Stomach (tissue), 8 donors: ENCODE measurements at regions not wholly inside any gene's neighbourhood (a gene's known extent, or its start where the extent isn't known, plus 50 kb on each side); places are given as distances from the start of the nearest gene placed in this dataset.

Experiments
- DNase-seq, 2 donors: peaks; one replicate each; pipeline versions ENCODE4 v3.0.0 to v3.0.0-alpha.2; 2013 to 2019
- H3K27ac ChIP-seq, 5 donors: fragments of 200-600 bp in 4 of 5; sonication (generic) in 4 of 5; one replicate each; pipeline ENCODE4 v1.5.1; 2013 to 2019; ENCODE audit warnings: mild to moderate bottlenecking in 1 of 5, moderate library complexity in 1 of 5
- H3K27me3 ChIP-seq, 3 donors: fragments of 200-600 bp; sonication (generic); one replicate each; pipeline ENCODE4 v1.5.1; 2017 to 2019; ENCODE audit warnings: mixed run types in 1 of 3
- H3K36me3 ChIP-seq, 4 donors: fragments of 200-600 bp; sonication (generic); 1 replicate in 3 of 4; 2 replicates in 1 of 4; pipeline ENCODE4 v1.5.1; 2016 to 2019
- H3K4me1 ChIP-seq, 4 donors: fragments of 200-600 bp; sonication (generic); one replicate each; pipeline ENCODE4 v1.5.1; 2016 to 2019
- H3K4me3 ChIP-seq, 4 donors: fragments of 200-600 bp; sonication (generic) in 3 of 4; one replicate each; pipeline ENCODE4 v1.5.1; 2016 to 2019; ENCODE audit warnings: mild to moderate bottlenecking in 1 of 4
- H3K9me3 ChIP-seq, 4 donors: fragments of 200-600 bp; sonication (generic); one replicate each; pipeline ENCODE4 v1.5.1; 2016 to 2019
- EP300 ChIP-seq: sonication (generic); formaldehyde crosslinking; IDR thresholded peaks from one replicate; pipeline ENCODE4 v1.6.1; 2017; ENCODE audit warnings: antibody characterized with exemption
- POLR2A ChIP-seq, 4 donors: fragments of 450-650 bp; IDR thresholded peaks; one replicate each; pipeline ENCODE4 v1.6.1; 2016; ENCODE audit warnings: antibody characterized with exemption in 4 of 4, control low read depth in 2 of 4, mild to moderate bottlenecking in 1 of 4, moderate library complexity in 1 of 4
- POLR2AphosphoS5 ChIP-seq, 3 donors: sonication (generic); formaldehyde crosslinking; IDR thresholded peaks; one replicate each; pipeline ENCODE4 v1.6.1; 2016; ENCODE audit warnings: antibody characterized with exemption in 3 of 3
- WGBS, 5 donors: extraction: QIAGEN DNeasy Blood & Tissue Kit in 3 of 5; methylation state at CpG; one replicate each; pipeline versions ENCODE4 v1.1.5 to v1.1.7; 2013 to 2018; 5-methylcytosine and 5-hydroxymethylcytosine counted together
- intact Hi-C: fragments of 100-400 bp; cut with DNase I; formaldehyde crosslinking; loops from one replicate; pipeline ENCODE4 v1.15.1; 2023; ENCODE audit warnings: low total_unique reads
- TF ChIP-seq, protein P1 (sequence below), 7 experiments: fragments of 450-650 bp in 4 of 7; fragments of 200-600 bp in 3 of 7; sonication (generic) in 3 of 7; IDR thresholded peaks; one replicate each; pipeline ENCODE4 v1.5.1; 2016 to 2019; ENCODE audit warnings: antibody characterized with exemption in 7 of 7, control low read depth in 2 of 7, mild to moderate bottlenecking in 1 of 7
- donor health status: healthy with polysubstance abuse.
- donor health status: Bipolar disorder and iron deficiency.
- donor health status: healthy.

DNA sequence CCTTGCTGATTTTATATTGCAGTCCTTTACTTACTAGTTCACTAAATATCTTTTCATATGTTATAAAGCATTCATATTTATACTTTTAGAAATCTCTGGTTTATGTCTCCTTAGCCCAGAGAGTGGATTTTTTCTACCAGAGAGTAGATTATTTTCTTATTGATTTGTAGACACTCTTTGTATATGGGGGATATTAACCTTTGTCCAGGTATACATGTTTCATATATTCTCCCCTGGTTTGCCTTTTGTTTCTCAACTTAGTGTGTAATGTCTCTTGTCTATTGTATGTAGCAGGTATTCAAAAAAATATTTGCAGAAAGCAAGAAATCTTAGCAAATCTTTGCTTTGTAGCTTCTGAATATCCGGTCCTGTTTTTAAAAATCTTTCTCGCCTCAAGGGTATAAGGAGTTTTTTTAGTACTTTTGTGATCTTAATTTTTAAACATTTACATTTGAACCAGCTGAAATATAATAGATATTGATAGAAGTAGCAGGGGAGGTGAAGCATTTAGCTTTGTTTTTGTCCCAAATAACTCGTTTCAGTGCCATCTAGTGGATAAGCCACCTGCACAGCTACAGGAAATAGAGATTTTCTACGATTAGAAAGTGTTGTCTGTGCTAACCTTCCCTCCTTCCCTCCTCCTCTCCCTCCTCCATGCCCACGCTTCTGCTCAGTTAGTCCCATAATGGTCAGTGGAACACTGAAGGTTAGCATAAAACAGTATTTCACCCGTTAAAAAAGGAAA is 97.0 kb downstream of the PHETA1 start:
- no peak for DNase-seq
- Histone ChIP-seq H3K27ac (no peak overlapping the region), H3K4me3 (no peak overlapping the region), H3K9me3 (no peaks in the 10 kb centered on the region), H3K4me1 (no peaks in the 10 kb centered on the region), H3K36me3 (no peaks in the 10 kb centered on the region), H3K27me3 (peaks cover 0 to 67% (median 6%) of the 10 kb centered on the region in 3 donors)
- intact Hi-C loops: no loop called here
- TF ChIP-seq POLR2A (IDR thresholded peaks at IDR 0.05) (no peak), POLR2AphosphoS5 (IDR thresholded peaks at IDR 0.05) (no peak), EP300 (no peak)
- TF ChIP-seq, protein P1, sequence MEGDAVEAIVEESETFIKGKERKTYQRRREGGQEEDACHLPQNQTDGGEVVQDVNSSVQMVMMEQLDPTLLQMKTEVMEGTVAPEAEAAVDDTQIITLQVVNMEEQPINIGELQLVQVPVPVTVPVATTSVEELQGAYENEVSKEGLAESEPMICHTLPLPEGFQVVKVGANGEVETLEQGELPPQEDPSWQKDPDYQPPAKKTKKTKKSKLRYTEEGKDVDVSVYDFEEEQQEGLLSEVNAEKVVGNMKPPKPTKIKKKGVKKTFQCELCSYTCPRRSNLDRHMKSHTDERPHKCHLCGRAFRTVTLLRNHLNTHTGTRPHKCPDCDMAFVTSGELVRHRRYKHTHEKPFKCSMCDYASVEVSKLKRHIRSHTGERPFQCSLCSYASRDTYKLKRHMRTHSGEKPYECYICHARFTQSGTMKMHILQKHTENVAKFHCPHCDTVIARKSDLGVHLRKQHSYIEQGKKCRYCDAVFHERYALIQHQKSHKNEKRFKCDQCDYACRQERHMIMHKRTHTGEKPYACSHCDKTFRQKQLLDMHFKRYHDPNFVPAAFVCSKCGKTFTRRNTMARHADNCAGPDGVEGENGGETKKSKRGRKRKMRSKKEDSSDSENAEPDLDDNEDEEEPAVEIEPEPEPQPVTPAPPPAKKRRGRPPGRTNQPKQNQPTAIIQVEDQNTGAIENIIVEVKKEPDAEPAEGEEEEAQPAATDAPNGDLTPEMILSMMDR (IDR thresholded peaks at IDR 0.05): no peak
- 57 to 68% (median 64%) methylated on average over 6 of the region's 6 CpGs for WGBS, 5 donors

DNA sequence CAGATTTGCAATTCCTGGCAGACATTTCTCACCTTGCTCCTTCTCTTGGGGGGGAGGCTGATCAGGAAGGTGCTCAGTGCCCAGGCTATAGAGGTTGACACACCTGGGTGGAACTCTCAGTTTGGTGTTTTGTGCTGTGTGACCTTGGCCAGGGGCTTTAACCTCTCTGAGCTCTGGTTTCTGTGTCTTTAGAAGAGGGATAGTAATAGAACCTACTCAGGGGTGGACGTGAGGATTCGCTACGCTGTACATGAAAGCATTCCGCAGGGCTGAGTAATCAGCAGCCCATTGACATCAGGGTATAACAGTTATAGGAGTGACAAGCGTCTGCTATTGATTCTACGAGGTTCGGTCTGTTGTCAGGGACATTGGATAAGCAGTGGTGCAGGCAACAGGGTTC is 98.1 kb downstream of the PHETA1 start:
- intact Hi-C loops: no loop called here
- Histone ChIP-seq H3K4me1 (no peaks in the 10 kb centered on the region), H3K4me3 (no peak overlapping the region), H3K36me3 (no peaks in the 10 kb centered on the region), H3K27me3 (peaks cover 0 to 57% (median 6%) of the 10 kb centered on the region in 3 donors), H3K9me3 (no peaks in the 10 kb centered on the region), H3K27ac (no peak overlapping the region)
- DNase-seq: no peak
- WGBS, 5 donors: 45 to 65% (median 51%) methylated on average over 7 of the region's 7 CpGs
- TF ChIP-seq POLR2AphosphoS5 (IDR thresholded peaks at IDR 0.05) (no peak), EP300 (no peak), POLR2A (IDR thresholded peaks at IDR 0.05) (no peak)
- TF ChIP-seq, protein P1 (IDR thresholded peaks at IDR 0.05): no peak

DNA sequence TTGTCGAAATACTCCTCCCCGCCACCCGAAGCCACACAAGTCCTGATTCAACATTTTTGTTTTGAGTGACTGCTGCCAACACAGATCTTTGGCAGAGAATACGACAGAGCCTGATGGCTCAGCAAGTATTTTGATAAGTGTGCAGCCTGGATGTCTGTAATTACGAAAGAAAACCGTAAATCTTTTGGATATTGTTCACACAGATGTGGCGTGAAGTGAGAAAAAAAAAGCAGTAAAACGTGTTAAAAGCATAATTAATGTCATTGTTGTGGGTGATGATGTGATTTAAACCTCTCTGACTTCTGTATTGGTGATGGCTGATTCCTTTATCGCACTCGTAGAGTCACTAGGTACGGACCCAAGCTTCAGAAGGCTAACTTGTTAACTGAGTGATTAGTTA is 98.7 kb downstream of the PHETA1 start:
- Histone ChIP-seq H3K4me1 (no peaks in the 10 kb centered on the region), H3K36me3 (no peaks in the 10 kb centered on the region), H3K9me3 (no peaks in the 10 kb centered on the region), H3K27me3 (peaks cover 0 to 51% (median 6%) of the 10 kb centered on the region in 3 donors), H3K27ac (no peak overlapping the region), H3K4me3 (no peak overlapping the region)
- WGBS, 5 donors: 45 to 58% (median 53%) methylated on average over 11 of the region's 11 CpGs
- intact Hi-C loops: no loop called here
- no peak for DNase-seq
- TF ChIP-seq, protein P1 (IDR thresholded peaks at IDR 0.05): no peak
- TF ChIP-seq EP300 (no peak), POLR2AphosphoS5 (IDR thresholded peaks at IDR 0.05) (no peak), POLR2A (IDR thresholded peaks at IDR 0.05) (no peak)

DNA sequence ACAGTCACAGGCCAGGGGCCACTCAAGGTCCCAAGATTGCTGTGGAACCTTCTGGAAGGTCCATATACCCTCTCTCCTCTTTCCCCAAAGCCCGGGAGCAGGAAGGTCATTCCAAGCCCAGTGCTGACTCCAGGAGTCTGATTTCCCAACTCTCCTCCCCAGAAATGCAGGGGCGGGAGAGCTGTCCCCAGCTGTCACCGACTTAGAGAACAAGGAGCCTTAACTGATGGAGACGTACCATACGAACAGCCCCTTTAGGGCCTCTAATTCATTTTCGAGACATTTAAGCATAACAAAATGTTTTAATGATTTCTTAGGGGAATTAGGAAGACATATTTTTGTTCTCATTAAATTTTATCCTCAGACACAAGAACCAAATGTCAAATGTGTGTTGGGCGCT is 99.2 kb downstream of the PHETA1 start:
- no peak overlapping the region for H3K4me3 ChIP-seq
- H3K27me3 ChIP-seq: peaks cover 0 to 46% (median 6%) of the 10 kb centered on the region in 3 donors
- H3K36me3 ChIP-seq: no peaks in the 10 kb centered on the region
- 46 to 65% (median 58%) methylated on average over 7 of the region's 7 CpGs for WGBS, 5 donors
- TF ChIP-seq EP300 (no peak), POLR2A (IDR thresholded peaks at IDR 0.05) (no peak), POLR2AphosphoS5 (IDR thresholded peaks at IDR 0.05) (no peak)
- TF ChIP-seq, protein P1 (IDR thresholded peaks at IDR 0.05): no peak
- no peaks in the 10 kb centered on the region for H3K9me3 ChIP-seq
- no peaks in the 10 kb centered on the region for H3K4me1 ChIP-seq
- no peak overlapping the region for H3K27ac ChIP-seq
- DNase-seq: no peak
- intact Hi-C loops: no loop called here
